ENCODE measurements at regions not wholly inside any gene's neighbourhood (a gene's known extent, or its start where the extent isn't known, plus 50 kb on each side); places are given as distances from the start of the nearest gene placed in this dataset.

DNA sequence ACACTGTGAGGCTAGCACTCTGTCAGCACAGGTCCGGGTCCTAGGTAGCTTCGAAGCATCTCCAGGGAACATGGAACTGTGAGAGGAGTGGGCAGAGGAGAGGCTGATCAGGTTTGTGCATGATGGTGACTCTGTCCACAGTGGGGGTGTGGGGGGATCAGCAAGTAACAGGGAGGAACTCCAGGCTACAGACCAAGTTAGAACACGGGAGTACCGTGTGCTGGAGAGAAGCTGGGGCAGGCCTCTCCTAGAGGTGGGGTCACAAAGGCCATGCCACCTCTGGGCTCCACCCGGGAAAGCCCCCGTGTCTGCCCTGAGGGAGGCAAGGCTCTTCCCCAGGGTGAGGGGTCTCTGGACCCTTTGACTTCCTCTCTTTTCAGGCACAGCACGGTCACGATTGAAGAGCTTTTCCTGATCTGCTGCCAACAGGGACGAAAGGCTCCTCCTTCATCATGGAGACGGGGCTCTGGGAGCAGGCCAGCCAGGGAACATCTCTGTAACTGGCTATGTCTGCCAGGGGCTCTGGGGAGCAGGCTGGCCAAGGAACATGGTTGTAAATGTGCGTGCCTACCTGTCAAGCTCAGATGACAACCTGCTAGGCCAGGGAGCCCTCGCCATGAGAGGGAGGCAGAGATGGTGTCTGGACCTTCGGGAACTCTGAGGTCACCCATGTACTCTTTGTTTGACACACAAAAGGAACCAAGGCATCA, 1476.1 kb downstream of the BRD1 start:
- DNase-seq (ENCODE audit: extremely low read depth in 1 of 2, low read depth in 1 of 2) = no peak

GRCh38 chr22:48350456-48350855, 1477.2 kb downstream of the BRD1 start:
- no peak for DNase-seq (ENCODE audit: extremely low read depth in 1 of 2, low read depth in 1 of 2)

DNA sequence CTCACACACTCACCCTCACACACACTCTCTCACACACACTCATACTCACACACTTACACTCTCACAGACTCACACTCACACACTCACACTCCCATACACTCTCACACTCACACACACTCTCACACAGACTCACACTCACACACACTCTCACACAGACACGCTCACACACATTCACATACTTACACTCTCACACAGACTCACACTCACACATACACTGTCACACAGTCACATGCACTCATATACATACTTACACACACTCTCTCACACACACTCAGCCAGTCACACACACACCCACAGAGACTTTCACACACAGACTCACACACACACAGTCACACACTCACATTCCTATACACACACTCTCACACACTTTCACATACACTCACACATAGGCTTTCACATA, 1478.8 kb downstream of the BRD1 start:
- no peak for DNase-seq (ENCODE audit: extremely low read depth in 1 of 2, low read depth in 1 of 2)

- DNase-seq (ENCODE audit: extremely low read depth in 1 of 2, low read depth in 1 of 2) = no peak
Measured at GRCh38 chr22:48347311-48347710, 1480.4 kb downstream of the BRD1 start.

GRCh38 chr22:48346911-48347310, 1480.8 kb downstream of the BRD1 start:
- DNase-seq (ENCODE audit: extremely low read depth in 1 of 2, low read depth in 1 of 2) = no peak

DNA sequence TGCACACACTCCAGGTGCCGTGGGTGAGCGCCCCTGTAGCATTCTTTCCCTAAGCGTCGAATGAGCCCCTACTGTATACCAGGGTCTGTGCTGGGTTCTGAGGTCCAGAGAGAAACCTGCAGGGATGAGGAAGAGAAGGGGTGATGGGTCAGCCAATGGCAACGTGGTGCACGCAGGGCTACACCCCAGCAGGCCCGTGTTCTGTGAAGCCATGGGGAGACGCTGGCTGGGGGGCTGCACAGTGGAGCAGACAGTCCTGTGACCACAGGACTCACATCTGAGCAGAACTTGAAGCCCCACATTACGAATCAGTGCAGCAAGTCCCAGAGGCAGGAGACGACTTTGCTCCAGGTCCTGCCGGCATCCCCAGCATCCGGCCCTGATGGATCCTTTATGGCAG, 1481.4 kb downstream of the BRD1 start:
- DNase-seq (ENCODE audit: extremely low read depth in 1 of 2, low read depth in 1 of 2) = no peak

DNA sequence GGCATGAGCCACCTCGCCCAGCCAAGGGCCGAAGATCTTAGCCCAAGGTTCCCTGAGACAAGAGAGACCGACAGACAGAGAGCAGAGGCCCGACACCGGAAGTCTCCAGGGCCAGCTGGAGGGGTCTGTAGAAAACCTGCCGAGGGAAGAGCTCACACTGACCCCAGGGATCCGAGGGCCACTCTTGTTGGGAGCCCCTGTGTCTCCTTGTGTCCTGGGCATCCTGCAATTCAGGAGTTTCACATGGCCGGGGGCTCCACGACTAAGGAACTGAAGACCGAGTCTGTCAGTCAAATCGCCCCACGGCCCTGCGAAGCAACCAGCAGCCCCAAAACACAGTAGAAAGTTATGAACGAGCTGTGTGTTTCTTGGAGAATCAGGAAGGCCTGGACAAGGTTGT, 1482.0 kb downstream of the BRD1 start:
- DNase-seq (ENCODE audit: extremely low read depth in 1 of 2, low read depth in 1 of 2) = no peak

- DNase-seq (ENCODE audit: extremely low read depth in 1 of 2, low read depth in 1 of 2) = no peak
Measured at GRCh38 chr22:48343461-48343860, 1484.2 kb downstream of the BRD1 start.

- DNase-seq (ENCODE audit: extremely low read depth in 1 of 2, low read depth in 1 of 2) = no peak
Measured at GRCh38 chr22:48342732-48343131, 1484.9 kb downstream of the BRD1 start.

- no peak for DNase-seq (ENCODE audit: extremely low read depth in 1 of 2, low read depth in 1 of 2)
Measured at GRCh38 chr22:48342016-48342415, 1485.7 kb downstream of the BRD1 start.

DNA sequence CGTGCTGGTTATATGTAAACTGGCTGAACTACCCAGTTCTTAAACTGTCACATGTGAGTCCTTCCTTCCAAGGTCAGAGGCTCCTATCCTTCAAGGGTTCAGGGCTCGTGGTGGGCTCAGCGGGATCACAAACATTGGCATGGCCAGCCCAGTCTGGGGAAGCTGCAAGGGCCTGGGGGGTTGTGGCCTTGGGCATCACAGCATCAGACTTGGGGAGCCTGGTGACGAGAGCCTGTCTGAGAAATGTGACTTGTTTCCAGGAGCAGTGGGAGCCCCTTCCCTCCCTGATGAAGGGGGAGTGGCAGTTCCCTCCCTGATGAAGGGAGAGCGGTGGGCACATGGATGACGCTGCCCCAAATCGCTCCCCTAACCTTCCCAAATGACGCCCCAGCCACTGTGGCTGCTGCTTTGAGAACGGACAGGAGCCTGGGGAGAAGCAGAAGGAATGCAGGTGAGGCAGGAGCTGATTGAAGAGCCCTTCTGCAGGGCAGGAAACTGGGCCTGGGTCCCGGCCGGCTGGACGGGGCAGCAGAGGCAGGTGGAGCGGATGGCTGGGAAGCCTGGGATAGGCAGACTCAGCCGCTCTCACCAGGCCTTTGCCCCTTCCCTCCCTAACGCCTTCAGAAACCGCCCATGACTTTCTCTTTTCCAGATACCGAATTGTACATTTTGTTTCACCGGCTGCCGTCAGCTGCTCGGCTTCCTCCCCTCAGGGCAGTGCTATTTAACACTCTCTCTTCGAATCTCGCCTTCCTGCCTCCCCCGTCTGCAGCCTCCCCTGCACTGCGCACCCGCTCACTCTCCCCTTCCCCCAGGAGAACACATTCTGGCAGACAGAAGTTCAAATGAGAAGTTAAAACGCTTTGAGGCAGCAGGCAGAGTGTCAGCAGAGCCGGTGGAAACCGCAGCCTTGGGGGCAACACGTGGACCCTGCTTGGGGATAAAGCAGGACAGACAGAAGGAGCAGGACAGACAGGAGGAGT, 1486.7 kb downstream of the BRD1 start:
- no peak for DNase-seq (ENCODE audit: extremely low read depth in 1 of 2, low read depth in 1 of 2)

- no peak for DNase-seq (ENCODE audit: extremely low read depth in 1 of 2, low read depth in 1 of 2)
Measured at GRCh38 chr22:48340191-48340590, 1487.5 kb downstream of the BRD1 start.

GRCh38 chr22:48338793-48339705, 1488.6 kb downstream of the BRD1 start:
- DNase-seq (ENCODE audit: extremely low read depth in 1 of 2, low read depth in 1 of 2) = no peak

GRCh38 chr22:48337957-48338792, 1489.5 kb downstream of the BRD1 start:
- DNase-seq (ENCODE audit: extremely low read depth in 1 of 2, low read depth in 1 of 2) = no peak

GRCh38 chr22:48336339-48337060, 1491.2 kb downstream of the BRD1 start:
- DNase-seq (ENCODE audit: extremely low read depth in 1 of 2, low read depth in 1 of 2) = no peak

DNA sequence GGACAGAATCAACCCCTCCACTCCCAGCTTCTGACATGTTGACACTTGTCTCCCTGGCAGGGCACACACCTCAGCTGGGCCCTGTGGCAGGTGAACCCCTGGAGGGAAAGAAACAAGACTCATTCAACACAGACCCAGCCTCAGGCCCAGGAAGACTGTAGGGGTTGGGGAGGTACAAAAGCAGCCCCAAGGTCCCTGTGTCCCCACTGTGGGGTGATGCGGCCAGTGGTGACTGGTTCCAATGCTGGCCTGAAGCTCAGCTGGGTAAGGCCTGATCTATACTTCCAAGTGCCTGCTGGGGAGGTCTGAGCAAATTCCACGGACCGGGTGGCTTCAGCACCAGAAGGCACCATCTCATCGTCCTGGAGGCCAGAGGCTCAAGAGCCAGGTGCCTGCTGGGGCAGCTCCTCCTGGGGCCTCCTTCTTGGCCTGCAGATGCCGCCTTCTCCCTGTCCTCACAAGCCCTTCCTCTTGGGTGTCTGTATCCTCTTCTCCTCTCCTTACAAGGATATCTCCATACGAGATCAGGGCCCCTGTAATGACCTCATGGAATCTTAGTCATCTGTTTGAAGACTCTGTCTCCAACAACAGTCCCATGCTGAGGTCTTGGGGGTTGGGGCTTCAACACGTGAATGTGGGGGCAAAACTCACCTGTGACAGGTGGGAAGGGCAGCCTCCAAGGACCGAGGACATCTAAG, 1492.1 kb downstream of the BRD1 start:
- no peak for DNase-seq (ENCODE audit: extremely low read depth in 1 of 2, low read depth in 1 of 2)

DNA sequence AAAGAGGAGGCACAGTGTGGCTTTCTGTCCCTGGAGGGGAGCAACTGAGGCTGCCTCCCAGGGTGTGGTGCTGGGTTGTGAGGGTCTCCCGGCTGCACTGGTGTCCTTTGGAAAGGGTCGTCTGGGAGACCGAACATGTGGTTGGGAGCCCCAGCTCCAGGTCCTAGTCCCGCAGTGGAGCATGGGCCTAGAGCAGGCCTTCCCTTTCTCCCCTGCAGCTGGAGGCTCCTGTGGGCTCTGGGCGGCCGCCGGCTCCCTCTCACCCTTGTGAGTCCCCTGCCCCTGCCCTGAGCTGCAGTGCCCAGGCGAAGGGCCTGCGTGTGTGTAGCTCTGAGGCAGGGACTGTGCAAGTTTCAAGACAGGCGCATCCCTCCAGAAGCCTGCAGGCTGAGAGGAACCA, 1492.7 kb downstream of the BRD1 start:
- DNase-seq (ENCODE audit: extremely low read depth in 1 of 2, low read depth in 1 of 2) = no peak

- no peak for DNase-seq (ENCODE audit: extremely low read depth in 1 of 2, low read depth in 1 of 2)
Measured at GRCh38 chr22:48333816-48334735, 1493.6 kb downstream of the BRD1 start.
